ENCODE measurements at regions not wholly inside any gene's neighbourhood (a gene's known extent, or its start where the extent isn't known, plus 50 kb on each side); places are given as distances from the start of the nearest gene placed in this dataset.

DNA sequence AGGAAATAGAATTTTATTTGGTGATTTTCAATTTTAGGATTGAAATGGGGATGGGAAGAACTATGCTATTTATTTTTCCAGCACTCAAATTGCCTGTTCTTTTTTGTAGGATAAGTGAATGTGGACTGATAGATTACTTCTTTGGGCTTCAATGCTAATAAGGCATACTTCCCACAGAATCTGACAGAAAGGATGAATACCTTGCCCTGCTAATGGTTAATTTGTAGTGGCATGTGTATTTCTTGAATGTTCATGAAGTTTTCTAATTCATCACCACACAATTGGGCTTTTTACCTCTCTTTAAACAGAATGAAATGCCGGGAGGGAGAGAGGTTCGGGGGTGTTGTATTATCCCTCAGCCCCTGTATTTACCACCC is 369.1 kb upstream of the ADGRL2 start:
- H4K20me1 ChIP-seq (ENCODE audit: insufficient read depth, low read length) = no peaks in the 10 kb centered on the region
- intact Hi-C loops (cut with micrococcal nuclease; ENCODE audit: unreplicated experiment) = no loop called here
- DNase-seq (ENCODE audit: low spot score) = no peak
- H3K4me1 ChIP-seq (ENCODE audit: insufficient read depth, low read length, poor library complexity, severe bottlenecking) = no peaks in the 10 kb centered on the region
- H3K4me3 ChIP-seq (ENCODE audit: low read depth, low read length, poor library complexity, severe bottlenecking) = no peak overlapping the region
- no peak overlapping the region for H3K4me2 ChIP-seq (ENCODE audit: low read length)
- no peaks in the 10 kb centered on the region for H3K9me2 ChIP-seq (ENCODE audit: insufficient read depth, low read length)
- no peak overlapping the region for H3K27ac ChIP-seq (ENCODE audit: low read depth, low read length, poor library complexity, severe bottlenecking)
- BruUV-seq (replicated peaks) = no TSS peak
- no peaks in the 10 kb centered on the region for H3K36me3 ChIP-seq (ENCODE audit: insufficient read depth, low read length)
- TF ChIP-seq CTCF (conservative IDR thresholded peaks at IDR 0.05; ENCODE audit: low read length) (no peak), EZH2phosphoT487 (IDR thresholded peaks at IDR 0.05; ENCODE audit: borderline replicate concordance, low read depth, low read length) (no peak)
- CTCF ChIA-PET (ENCODE audit: unreplicated experiment) = no interaction called here
- POLR2A ChIA-PET = no interaction called here
- no peaks in the 10 kb centered on the region for H3K9me3 ChIP-seq (ENCODE audit: low read length)
- no peak overlapping the region for H2AFZ ChIP-seq (ENCODE audit: low read length)
- H3K79me2 ChIP-seq (ENCODE audit: insufficient read depth, low read depth, low read length) = no peaks in the 10 kb centered on the region

DNA sequence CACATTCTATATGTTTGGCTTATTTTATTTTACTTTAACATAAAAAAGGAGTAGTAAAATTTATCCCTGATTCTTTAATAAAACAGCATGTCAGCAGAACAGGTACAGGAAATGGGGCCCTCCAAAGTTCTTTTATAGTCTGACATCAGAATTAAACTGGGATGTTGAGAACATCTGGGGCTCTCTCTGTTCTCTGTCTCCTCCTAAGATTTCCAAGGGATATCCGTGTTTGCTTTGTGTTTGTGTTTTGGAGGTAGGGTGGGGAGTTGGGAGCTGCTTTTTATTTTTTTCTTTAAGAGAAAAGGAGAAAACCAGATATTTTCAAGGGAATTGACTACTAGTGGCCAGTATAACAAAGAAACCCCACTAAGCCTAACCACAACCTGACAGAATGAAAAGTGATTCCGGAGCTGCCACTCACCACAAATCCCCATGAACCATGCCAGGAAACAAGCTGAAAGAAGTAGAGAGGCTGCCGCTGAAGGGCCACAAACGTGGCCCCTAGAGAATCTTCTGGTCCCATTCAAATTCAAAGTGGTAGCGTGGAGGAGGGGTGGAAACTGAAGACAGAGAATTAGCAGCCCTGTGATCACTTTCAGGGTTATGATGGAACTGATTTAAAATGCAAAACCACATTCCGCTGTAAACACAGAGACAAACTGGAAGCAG is 369.6 kb upstream of the ADGRL2 start:
- intact Hi-C loops (cut with micrococcal nuclease; ENCODE audit: unreplicated experiment) = no loop called here
- Histone ChIP-seq H3K36me3 (ENCODE audit: insufficient read depth, low read length) (no peaks in the 10 kb centered on the region), H3K27ac (ENCODE audit: low read depth, low read length, poor library complexity, severe bottlenecking) (no peak overlapping the region), H3K79me2 (ENCODE audit: insufficient read depth, low read depth, low read length) (no peaks in the 10 kb centered on the region), H4K20me1 (ENCODE audit: insufficient read depth, low read length) (no peaks in the 10 kb centered on the region), H3K4me1 (ENCODE audit: insufficient read depth, low read length, poor library complexity, severe bottlenecking) (no peaks in the 10 kb centered on the region), H2AFZ (ENCODE audit: low read length) (no peak overlapping the region), H3K9me2 (ENCODE audit: insufficient read depth, low read length) (no peaks in the 10 kb centered on the region), H3K9me3 (ENCODE audit: low read length) (no peaks in the 10 kb centered on the region), H3K4me2 (ENCODE audit: low read length) (no peak overlapping the region), H3K4me3 (ENCODE audit: low read depth, low read length, poor library complexity, severe bottlenecking) (no peak overlapping the region)
- no peak for DNase-seq (ENCODE audit: low spot score)
- POLR2A ChIA-PET = no interaction called here
- CTCF ChIA-PET (ENCODE audit: unreplicated experiment) = no interaction called here
- no TSS peak for BruUV-seq (replicated peaks)
- TF ChIP-seq CTCF (conservative IDR thresholded peaks at IDR 0.05; ENCODE audit: low read length) (no peak), EZH2phosphoT487 (IDR thresholded peaks at IDR 0.05; ENCODE audit: borderline replicate concordance, low read depth, low read length) (no peak)

DNA sequence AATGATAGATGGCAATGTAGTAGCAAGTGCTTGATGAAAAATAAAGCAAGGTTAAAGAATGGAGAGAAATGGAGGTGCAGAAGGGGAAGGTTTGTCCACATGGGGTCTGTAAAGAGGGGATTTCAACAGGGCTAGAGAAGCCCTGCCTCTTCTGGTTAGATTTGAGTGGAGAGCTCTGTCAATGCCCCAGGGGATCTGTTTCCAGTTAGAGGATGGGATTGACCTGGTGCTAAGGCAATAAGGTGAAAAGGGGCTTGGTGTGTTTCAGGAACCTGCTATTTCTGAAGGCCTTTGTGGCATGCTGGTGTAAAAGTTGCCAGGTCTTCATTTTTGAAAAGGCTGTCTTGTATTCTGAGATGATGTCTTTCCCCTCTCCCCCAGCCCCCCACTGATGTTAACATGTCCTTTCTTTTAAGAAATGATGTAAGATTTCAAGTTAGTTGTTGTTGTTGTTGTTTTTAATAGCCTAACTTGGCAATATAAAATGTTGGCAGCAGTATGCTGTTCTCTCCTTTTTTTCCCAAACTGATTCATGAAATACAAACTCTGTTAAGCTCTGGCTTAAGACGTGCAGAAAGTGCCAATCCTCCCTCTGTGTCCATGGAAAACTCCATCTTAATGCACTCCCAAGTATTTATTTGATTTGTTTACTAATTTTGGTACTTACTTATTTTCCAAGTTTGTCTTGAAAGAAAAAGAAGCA is 370.3 kb upstream of the ADGRL2 start:
- Histone ChIP-seq H4K20me1 (ENCODE audit: insufficient read depth, low read length) (no peaks in the 10 kb centered on the region), H3K27ac (ENCODE audit: low read depth, low read length, poor library complexity, severe bottlenecking) (no peak overlapping the region), H3K79me2 (ENCODE audit: insufficient read depth, low read depth, low read length) (no peaks in the 10 kb centered on the region), H3K4me1 (ENCODE audit: insufficient read depth, low read length, poor library complexity, severe bottlenecking) (no peaks in the 10 kb centered on the region), H2AFZ (ENCODE audit: low read length) (no peak overlapping the region), H3K4me2 (ENCODE audit: low read length) (no peak overlapping the region), H3K36me3 (ENCODE audit: insufficient read depth, low read length) (no peaks in the 10 kb centered on the region), H3K4me3 (ENCODE audit: low read depth, low read length, poor library complexity, severe bottlenecking) (no peak overlapping the region), H3K9me2 (ENCODE audit: insufficient read depth, low read length) (no peaks in the 10 kb centered on the region), H3K9me3 (ENCODE audit: low read length) (no peaks in the 10 kb centered on the region)
- CTCF ChIA-PET (ENCODE audit: unreplicated experiment) = no interaction called here
- POLR2A ChIA-PET = no interaction called here
- TF ChIP-seq CTCF (conservative IDR thresholded peaks at IDR 0.05; ENCODE audit: low read length) (no peak), EZH2phosphoT487 (IDR thresholded peaks at IDR 0.05; ENCODE audit: borderline replicate concordance, low read depth, low read length) (no peak)
- BruUV-seq (replicated peaks) = no TSS peak
- intact Hi-C loops (cut with micrococcal nuclease; ENCODE audit: unreplicated experiment) = no loop called here
- DNase-seq (ENCODE audit: low spot score) = no peak
